HG03060 (cell line): ENCODE measurements at regions not wholly inside any gene's neighbourhood (a gene's known extent, or its start where the extent isn't known, plus 50 kb on each side); places are given as distances from the start of the nearest gene placed in this dataset.

Experiments
- ATAC-seq: cut with Tn5 transposase; IDR thresholded peaks from one replicate; pipeline ENCODE4 v1.9.1; 2021; ENCODE audit warnings: low read depth, moderate number of reproducible peaks; ENCODE audit not compliant: unreplicated experiment

DNA sequence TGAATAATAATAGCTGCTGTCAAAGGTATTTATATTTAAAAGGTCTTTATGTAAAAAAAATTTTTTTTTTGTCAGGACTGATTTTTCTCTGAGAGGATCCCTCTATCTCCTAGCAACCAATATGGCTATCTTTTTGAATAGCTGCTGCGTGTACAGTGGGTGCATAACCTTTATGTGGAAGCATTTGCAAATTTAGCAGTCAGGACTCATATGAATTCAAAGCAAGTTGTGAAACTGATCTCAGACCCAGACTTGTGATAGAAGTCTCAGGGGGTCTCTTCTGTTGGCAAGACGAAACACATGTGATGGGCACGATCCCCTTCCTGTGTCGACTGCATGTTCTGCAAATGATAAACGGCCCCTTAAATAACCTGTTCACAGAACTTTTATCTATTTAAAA, 114.1 kb upstream of the ARGLU1 start:
- no peak for ATAC-seq

DNA sequence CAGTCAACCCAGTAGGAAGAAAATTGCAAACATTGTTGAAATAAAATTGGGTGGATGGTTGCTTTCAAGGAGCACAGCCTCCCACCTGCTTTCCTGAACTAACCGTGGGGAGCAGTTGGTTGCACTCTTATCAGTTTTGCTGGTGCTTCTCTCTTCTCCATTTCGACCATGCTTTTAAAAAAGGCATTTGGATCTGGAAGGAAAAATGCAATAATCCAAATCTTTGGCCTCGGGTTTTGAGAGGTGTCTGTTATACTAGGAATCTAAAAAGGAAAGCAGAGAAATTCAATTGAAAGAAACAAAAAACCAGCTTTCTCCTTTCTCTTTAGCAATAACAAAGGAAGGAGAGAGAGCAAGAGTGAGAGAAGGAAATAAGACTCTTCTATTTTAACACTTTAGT, 113.6 kb upstream of the ARGLU1 start:
- no peak for ATAC-seq

DNA sequence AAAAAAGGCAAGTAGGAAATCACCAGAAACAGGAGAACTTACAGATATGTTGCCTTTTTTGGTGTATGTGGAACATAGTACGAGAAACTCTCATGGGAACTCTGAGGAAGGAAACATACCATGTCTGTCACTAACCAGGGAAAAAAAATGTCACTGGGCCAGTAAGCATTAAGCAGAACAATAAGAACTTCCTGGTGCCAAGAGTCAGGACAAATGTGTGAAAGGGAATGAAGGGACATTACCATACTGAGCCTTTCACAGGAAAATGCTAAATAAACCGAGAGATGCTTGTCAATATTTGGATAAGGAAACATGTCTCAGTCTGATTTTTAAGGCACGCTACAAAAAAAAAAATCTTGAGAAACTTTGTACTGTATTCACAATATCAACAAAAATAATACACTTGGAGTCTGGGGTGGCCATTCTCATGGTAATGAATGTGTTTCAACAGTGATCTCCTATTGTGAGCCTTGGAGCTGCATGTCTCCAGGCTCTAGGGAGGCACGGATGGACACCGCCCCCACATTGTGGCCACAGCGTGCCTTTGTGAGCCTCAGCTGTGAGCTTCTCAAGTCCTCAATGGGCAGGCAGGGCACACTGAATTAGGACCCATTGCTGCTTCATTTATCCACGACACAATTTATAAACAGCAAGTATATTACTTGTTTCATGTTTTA, 113.0 kb upstream of the ARGLU1 start:
- ATAC-seq = no peak

DNA sequence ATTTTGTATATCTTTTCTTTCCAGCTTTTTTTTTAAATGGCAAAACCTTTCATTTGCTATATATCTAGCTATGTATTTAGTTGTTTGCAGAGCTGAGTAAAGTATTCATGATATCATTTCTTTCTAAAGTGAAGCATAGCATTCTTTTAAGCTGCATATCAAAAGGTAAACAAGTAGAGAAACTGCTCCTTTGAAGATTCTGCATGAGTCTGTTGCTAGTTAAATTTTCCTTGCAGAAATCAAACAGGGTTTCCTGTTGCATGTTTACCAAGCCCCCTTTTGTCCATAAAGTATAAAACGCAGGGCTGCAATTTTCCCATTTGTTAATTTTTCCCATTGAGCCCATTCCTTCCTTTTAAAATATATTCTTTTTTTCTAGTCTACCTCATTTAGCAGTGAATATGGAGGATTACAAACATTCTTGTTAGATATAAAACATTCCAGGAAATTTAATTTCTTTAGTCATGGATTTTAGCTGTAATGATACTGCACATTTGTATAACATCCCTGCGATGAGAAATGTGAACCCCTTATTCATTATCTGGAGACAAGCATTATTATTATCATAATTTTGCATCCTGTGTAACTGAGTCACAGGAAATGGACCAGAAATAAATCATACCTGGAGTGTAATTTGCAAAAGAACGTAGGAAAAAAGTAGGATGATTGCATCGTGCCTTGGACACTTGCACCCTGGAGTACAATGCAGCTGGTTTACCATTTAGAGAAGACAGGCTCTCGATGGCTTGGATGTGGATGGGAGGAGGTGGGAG, 110.9 kb upstream of the ARGLU1 start:
- no peak for ATAC-seq

DNA sequence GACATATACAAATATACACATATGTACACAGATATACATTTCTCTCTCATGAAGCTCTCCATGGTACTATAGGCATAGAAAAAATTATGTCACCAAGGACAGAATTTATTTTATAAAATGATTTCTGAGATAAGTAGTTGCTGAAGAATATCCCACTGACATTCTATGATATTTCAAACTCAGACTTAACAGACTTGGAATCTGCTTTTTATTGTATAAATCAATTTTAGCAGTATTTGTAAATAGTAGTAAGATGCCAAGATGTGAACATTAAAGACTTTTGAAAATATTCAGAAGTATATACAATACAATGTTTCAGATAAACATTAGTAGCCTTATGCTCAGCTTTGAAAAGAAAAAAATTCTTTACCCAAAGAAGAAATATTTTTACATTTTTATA, 107.4 kb upstream of the ARGLU1 start:
- no peak for ATAC-seq

DNA sequence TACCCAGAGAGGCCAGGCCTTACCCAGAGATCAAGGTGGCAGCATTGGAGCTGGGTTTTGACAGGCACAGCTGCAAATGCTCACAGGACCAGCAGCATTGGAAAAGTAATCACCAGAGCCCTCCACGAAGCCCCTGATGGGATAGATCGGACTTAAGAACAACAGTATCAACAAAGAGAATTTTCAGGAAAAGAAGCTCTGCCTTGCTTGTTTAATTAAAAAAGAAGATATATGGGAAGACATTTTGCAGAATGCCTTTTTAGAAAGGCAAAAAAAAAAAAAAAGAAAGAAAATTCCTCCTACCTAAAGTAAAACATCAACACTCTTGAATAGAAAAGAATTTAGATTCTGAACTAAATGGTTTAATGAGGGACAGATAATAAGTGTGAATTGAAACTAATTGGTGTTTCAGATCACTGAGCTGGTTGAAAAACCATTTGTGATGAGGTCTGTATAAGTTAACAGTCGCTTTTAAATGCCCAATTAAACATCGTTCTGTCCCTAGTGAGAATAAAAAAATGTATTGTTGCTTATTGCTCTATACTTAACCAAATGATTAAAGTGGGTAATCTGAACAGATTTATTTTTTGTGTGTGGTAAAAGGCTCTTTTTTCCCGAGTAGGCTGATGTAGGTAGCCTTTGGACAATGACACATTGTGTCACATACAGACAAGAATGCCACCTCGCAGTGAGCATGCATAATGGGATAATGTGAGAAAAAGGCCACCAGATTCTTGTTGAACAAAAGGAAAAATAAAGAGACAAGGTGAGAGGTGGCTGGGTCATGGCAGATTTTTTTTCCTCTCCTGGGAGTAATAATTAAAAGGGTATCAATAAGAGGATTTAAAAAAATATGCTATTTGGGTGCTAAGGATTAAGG, 93.0 kb upstream of the ARGLU1 start:
- no peak for ATAC-seq

DNA sequence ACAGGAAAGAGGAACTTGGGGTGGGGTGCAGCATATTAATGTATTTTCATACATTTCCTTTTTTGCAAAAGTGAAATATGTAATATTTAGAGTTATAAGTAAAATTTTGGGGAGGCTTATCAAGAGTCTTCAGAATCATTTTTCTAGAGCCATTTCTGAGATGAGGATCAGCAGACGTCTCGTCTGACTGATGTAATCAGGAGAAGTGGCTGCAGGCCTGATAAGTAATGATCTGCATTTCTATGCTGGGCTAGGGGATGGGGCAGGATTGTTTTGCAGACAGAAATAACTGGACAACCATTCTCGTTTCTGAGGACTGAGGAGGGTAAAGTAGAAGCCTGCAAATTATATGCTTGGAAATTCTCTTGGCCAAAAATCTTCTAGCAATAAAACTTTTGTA, 89.2 kb upstream of the ARGLU1 start:
- ATAC-seq = no peak

DNA sequence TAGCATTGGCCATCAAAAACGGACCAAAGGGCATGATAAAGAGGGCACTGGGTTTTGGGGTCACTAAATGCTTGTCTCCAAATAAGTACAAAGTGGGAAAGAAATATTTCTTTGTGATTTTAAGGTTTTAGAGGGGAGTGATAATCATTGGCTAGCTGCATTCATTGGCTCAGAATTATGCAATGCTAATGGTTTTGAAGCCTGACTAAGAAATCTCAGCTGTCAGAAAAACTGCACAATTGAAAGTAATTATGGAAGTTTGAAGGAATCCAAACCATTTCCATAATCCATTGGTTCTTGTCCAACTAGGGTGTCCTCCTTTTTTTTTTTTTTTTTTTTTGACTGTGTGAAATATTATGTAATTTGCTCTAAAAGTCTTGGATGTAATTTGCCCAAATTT, 88.2 kb upstream of the ARGLU1 start:
- ATAC-seq = no peak

DNA sequence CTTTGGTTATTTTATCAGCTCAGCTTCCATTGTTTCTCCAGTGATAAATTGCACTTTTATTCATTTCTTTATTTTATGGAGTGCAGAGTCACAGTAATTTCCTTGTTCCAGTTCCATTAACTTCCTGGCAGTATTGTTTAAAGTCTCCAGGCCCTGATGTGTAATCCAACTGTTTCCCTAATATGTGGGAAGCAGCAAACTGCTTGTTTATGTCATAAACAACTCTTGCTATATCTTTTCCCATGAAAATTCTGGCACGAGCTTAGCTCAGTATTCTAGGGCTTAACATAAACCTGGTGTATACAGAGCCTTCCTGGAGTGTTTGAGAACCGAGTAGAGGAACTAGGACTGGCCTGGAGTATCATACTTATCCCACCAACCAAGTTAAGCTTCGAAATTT, 83.5 kb upstream of the ARGLU1 start:
- ATAC-seq = no peak

DNA sequence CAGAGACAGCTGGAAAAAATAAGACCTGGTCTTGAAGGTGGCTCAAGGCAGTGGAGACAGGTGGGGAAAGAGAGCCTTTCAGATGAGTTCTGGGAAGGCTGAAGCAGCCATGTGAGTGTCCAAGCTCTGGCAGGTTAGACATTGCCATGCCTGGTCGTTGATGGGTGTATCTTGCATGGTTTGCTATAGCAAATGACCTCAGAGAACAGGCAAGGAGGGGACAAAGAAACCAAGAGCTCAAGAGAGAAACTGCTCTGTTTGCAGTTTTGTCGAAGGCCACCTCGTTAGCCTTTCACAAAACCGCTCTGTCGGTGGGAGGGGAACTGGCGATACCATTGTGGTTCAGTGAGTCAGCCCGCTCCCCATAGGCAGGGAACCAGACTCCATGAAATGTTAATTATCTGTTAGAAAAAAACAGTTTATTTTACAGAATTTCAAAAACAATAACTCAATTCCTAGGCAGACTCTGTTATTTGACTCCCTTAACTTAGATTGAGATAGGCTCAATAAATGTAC, 82.8 kb upstream of the ARGLU1 start:
- no peak for ATAC-seq

DNA sequence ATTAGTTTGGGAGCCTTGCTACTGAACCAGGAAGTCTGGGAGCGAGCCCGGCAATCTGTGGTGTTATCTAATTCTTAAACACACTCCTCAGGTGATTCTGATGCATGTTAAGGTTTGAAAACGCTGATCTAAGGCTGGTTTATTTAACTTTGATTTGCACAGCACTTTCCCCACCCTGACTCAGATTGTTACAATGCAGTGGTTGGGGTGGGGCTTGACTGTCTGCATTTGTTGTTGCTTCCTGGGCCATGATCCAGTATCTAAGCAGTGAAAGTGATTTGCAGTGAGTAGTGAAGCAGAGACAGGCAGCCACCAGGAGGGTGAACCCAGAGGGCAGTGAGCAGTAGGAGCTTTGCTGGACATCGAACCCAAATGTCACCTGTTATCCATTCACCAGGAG, 81.6 kb upstream of the ARGLU1 start:
- ATAC-seq = no peak

DNA sequence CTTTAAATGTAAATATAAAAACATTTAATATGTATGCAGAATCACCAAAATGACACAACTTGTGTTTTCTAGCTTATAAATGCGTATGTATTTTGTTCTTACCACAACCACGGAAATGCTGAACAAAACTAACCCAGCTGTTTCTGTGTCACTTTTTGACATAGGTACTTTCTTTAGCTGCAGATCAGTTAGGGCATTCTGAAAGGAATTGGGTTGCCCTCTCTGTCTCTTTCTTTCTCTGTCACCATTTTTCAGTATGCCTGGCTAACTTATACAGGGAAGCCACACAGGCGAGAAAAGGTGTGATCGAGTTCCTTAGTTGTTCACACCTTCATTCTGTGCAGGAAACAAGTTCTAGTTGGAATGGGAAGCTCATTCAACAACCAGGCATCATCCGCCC, 72.6 kb upstream of the ARGLU1 start:
- ATAC-seq = no peak

DNA sequence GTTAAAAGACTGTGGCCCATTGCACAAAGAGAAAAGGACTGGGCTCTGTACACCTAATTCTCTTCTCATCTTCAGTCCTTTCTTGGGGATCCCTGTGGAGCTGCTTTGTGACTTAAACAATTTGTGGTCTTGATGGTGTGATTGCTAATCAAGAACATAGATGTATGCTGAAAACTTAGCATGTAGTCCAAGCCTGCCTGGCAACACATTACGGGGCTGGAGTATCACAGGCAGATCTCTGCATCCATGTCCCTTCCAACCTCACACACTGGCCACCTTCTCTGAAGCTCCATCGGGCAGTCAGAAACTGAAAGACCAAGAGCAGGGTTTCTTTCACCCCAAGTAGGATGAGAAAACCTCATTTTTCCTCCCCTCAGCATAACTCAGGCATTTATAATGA, 69.6 kb upstream of the ARGLU1 start:
- no peak for ATAC-seq

DNA sequence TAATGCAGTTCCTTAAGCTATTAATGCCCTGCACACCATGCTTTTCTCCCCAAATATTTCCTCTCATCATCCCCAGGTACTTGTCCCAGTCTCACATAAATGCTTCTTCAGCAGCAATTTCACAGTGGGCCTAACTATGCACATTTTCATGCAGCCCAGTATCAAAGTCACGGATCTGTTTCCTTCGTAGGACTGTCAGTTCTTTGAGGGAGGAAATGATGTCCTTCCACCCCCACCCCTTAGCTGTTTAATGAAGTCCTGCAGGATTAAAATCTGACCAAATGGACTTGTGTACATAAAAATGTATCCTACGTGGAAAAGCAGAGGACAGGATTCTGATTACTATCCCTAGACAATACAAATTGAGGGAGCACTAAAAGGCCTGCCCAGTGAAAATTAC, 68.6 kb upstream of the ARGLU1 start:
- no peak for ATAC-seq

DNA sequence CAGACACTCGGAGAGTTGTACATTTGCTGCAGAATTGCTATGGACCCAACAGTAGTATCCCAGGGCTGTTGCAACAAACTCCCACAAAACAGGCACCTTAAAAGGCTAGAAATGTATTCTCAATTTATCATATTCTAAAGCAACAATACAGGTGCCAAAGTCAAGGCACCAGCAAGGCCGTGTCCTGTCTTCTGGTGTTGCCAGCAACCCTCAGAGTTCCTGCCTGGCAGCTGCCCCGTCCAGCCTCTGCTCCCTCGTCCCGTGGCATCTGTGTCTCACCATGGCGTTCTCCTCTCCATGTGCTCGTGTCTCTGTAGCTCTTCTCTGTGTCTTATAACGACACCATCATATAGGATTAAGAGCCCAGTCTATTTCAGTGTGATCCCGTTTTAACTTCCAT, 67.7 kb upstream of the ARGLU1 start:
- no peak for ATAC-seq

DNA sequence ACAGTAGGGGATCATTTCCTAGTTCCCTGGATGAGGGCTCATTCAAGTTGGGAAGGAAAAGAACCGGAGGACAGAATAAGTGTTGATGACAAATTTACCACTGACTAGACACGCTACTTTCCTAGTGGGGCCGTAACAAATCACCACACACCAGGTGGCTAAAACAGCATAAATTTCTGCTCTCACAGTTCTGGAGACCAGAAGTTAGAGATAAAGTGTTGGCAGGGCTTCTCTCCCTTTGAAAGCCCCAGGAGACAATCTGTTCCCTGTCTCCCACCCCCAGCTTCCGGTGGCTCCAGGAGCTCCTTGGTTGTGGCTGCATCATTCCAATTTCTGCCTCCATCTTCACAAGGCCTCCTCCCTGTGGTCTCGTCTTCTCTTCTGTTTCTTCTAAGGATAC, 65.4 kb upstream of the ARGLU1 start:
- ATAC-seq = no peak

DNA sequence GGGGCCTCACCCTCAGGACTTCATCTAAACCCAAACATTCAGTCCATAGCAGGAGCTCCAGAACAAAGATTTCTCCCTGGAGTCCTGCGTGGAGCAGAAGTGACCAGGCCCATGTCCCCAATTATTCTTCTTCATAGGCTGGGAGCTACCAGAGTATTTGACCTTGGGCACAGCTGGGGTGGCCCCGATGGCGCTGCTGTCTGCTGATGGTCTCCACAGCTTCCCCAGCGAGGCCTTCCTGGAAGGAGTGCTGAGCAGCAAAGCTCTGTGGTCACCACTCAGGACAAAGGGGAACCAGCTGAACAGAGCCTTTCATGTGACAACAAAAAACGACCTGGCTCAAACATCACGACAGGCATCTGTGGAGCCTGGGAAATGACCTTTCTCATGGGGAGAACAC, 62.7 kb upstream of the ARGLU1 start:
- no peak for ATAC-seq

DNA sequence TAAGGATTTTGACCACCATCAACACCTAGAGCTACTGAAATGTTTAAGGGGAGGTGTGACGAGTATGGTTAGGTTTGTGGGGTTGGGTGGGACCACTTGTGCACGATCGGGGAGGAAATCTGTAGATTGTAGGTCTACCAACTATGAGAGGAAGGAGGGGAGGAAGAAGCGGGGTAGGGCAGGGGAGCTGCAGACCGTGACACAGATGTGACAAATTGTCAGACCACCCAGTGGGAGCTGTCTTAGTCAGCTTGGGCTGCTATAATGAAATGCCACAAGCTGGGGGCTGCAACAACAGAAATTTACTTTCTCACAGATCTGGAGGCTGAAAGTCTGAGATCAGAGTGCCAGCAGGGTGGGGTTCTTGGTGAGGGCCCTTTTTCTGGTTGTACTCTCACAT, 62.2 kb upstream of the ARGLU1 start:
- ATAC-seq = no peak

DNA sequence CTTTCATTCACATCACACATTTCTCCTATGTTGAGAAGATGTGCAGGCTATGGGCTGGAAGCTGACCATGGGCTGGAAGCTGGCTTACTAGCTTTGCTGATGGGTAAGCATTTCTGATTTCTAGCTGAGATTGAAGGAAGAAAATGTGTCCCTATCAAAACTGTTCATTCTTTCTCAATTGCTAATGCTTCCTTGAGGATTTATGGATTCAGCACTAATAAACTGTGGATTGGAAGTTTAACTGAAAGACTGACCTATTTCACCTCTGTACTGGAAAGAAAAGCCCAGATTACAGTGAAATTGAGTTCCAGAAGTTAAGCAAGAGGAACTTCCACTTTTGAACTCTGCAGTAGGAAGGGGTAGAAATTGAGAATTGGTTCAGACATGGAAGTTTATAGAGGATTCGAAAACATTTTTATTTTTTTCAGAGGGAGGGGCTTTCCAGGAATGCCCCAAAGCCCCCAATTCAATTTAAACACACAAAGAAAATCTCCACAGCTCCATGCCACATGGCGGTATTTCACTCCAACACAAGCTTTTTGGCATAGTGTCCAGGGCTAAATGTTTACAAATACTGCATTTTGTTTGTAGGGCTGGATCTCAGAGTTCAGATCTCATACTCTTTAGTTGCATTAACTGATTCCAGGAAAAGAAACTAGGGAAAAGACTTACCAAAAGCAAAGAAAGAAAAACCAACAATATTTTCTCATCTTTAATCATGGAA, 61.2 kb upstream of the ARGLU1 start:
- no peak for ATAC-seq

DNA sequence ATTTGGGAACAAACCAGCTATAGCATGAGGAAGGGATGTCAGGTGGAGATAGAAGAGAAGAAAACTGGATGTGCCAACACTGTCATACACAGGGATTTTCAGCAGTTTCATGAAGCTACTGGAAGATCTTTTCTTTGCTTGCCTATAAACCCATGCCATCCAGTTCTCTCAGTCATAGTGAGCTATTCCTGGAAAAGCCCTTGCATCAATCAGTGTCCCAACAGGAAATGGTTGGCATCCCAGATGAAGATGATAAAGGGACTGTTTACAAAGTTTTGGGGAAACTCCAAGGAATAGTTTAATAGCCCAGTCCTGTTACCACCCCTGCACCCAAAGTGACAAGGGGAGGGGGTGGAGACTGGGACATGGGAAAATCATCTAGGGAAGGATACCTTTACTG, 58.5 kb upstream of the ARGLU1 start:
- ATAC-seq = no peak

DNA sequence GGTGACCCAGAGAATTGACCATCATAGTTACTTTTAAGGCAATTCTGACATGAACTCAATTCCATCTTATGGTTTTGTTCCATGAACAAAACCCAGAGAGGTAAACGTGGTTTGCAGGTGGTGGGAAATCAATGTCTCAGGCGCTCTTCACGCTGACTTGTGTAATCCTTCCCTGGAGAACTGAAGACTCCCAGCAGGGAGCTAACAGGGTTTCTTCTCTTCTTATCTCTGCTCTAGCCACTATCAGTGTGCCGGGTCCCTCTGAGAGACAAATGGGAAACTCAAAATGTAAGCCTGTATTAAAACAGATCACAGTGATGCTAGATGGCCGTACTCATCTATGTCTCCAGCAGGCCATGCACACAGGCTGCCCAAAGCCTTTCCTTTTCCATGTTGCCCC, 57.6 kb upstream of the ARGLU1 start:
- no peak for ATAC-seq
